ENCODE measurements at regions not wholly inside any gene's neighbourhood (a gene's known extent, or its start where the extent isn't known, plus 50 kb on each side); places are given as distances from the start of the nearest gene placed in this dataset.

GRCh38 chr4:23947826-23948225 lies 58.0 kb upstream of the PPARGC1A start:
- TF ChIP-seq CTCF (IDR thresholded peaks at IDR 0.05) (no peak), RELA (CRISPR knock-in tag; IDR thresholded peaks at IDR 0.05; ENCODE audit: borderline replicate concordance) (no peak), MAX (CRISPR knock-in tag; IDR thresholded peaks at IDR 0.05) (no peak)
